OCI-LY1 (cell line): ENCODE measurements at regions not wholly inside any gene's neighbourhood (a gene's known extent, or its start where the extent isn't known, plus 50 kb on each side); places are given as distances from the start of the nearest gene placed in this dataset.
"Not testable (repeated sequence)": the region's sequence is repeated elsewhere in the genome, so short reads cannot be mapped to it uniquely, and the experiment has no call there.

Source experiments
- H2AFZ ChIP-seq: fragments of 200-600 bp; sonication (generic), shearing (Covaris generic); 2 replicates; pipeline ENCODE4 v1.6.0; 2014; ENCODE audit warnings: antibody characterized with exemption, mild to moderate bottlenecking, low read length
- H3F3A ChIP-seq: fragments of 200-600 bp; sonication (generic), shearing (Covaris generic); 2 replicates; pipeline ENCODE4 v1.6.0; 2014; ENCODE audit warnings: mild to moderate bottlenecking, antibody characterized with exemption, low read length, moderate library complexity; ENCODE audit not compliant: insufficient read depth
- H3K27ac ChIP-seq: fragments of 200-600 bp; sonication (generic); 2 replicates; pipeline ENCODE4 v1.5.1; 2014; ENCODE audit warnings: low read length, mixed run types, mild to moderate bottlenecking, low read depth; ENCODE audit not compliant: poor library complexity, severe bottlenecking
- H3K27me3 ChIP-seq: fragments of 200-600 bp; sonication (generic); 2 replicates; pipeline ENCODE4 v1.6.0; 2014; ENCODE audit warnings: antibody characterized with exemption, mild to moderate bottlenecking, low read length, moderate library complexity; ENCODE audit not compliant: insufficient read depth
- H3K36me3 ChIP-seq: fragments of 200-600 bp; sonication (generic); 2 replicates; pipeline ENCODE4 v1.6.1; 2014; ENCODE audit warnings: mild to moderate bottlenecking, antibody characterized with exemption, low read length, moderate library complexity, mixed read lengths; ENCODE audit not compliant: insufficient read depth
- H3K4me1 ChIP-seq: fragments of 200-600 bp; sonication (generic); 2 replicates; pipeline ENCODE4 v1.5.1; 2014; ENCODE audit warnings: mild to moderate bottlenecking, low read length, moderate library complexity; ENCODE audit not compliant: insufficient read depth, severe bottlenecking
- H3K4me2 ChIP-seq: fragments of 200-600 bp; sonication (generic), shearing (Covaris generic); 2 replicates; pipeline ENCODE4 v1.6.1; 2014; ENCODE audit warnings: low read length
- H3K4me3 ChIP-seq: fragments of 200-600 bp; sonication (generic); 2 replicates; pipeline ENCODE4 v1.5.1; 2014; ENCODE audit warnings: low read length, low read depth, mild to moderate bottlenecking, mixed read lengths; ENCODE audit not compliant: poor library complexity, severe bottlenecking
- H3K79me2 ChIP-seq: fragments of 200-600 bp; shearing (Covaris generic); 2 replicates; pipeline ENCODE4 v1.6.1; 2016; ENCODE audit warnings: mixed run types, low read length, mixed read lengths; ENCODE audit not compliant: insufficient read depth
- H3K9ac ChIP-seq: fragments of 200-600 bp; sonication (generic), shearing (Covaris generic); 2 replicates; pipeline ENCODE4 v1.6.1; 2014; ENCODE audit warnings: mild to moderate bottlenecking, low read length, mixed read lengths
- H3K9me2 ChIP-seq: fragments of 200-600 bp; sonication (generic), shearing (Covaris generic); 2 replicates; pipeline ENCODE4 v1.6.1; 2014; ENCODE audit warnings: low read depth, mild to moderate bottlenecking, low read length, mixed read lengths
- H3K9me3 ChIP-seq: fragments of 200-600 bp; shearing (Covaris generic); 2 replicates; pipeline ENCODE4 v1.6.1; 2014; ENCODE audit warnings: low read length, mixed read lengths
- H4K20me1 ChIP-seq: fragments of 200-600 bp; sonication (generic), shearing (Covaris generic); 2 replicates; pipeline ENCODE4 v1.6.0; 2016; ENCODE audit warnings: mild to moderate bottlenecking, low read length; ENCODE audit not compliant: insufficient read depth
- EZH2 ChIP-seq: fragments of 200-600 bp; sonication (generic), shearing (Covaris generic); IDR thresholded peaks from 2 replicates; pipeline ENCODE4 v1.8.0; 2017; ENCODE audit warnings: borderline replicate concordance, mixed run types, mild to moderate bottlenecking, antibody characterized with exemption, low read length, moderate library complexity, mixed read lengths
- TF ChIP-seq, protein P1 (sequence below): fragments of 200-600 bp; sonication (generic), shearing (Covaris generic); IDR thresholded peaks from 2 replicates; pipeline ENCODE4 v1.5.1; 2017; ENCODE audit warnings: mild to moderate bottlenecking, antibody characterized with exemption, low read length, moderate library complexity, mixed read lengths

DNA sequence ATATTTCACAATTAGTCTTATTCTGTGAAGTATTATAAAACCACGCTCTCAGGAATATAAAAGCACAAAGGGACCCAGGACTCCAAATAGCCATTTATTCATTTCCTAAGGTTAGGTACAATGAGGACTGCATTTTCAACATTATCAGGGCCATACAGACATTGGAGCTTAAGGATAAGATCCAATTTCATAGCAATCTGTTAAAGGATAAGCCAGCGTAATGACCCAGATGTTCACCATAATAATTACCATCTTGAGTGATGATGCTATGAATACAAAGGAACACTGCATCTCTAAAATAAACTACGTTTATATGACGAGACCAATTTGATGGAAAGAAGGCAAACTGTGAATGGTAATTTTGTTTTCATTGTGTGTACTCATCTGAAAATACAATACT lies 169.6 kb downstream of the USP22 start:
- H3K36me3 ChIP-seq, H4K20me1 ChIP-seq, H3F3A ChIP-seq, H3K4me1 ChIP-seq, H3K4me3 ChIP-seq, H3K9ac ChIP-seq, H3K27me3 ChIP-seq, H2AFZ ChIP-seq, H3K79me2 ChIP-seq, H3K9me2 ChIP-seq, H3K27ac ChIP-seq, H3K9me3 ChIP-seq, H3K4me2 ChIP-seq: not testable (repeated sequence)

DNA sequence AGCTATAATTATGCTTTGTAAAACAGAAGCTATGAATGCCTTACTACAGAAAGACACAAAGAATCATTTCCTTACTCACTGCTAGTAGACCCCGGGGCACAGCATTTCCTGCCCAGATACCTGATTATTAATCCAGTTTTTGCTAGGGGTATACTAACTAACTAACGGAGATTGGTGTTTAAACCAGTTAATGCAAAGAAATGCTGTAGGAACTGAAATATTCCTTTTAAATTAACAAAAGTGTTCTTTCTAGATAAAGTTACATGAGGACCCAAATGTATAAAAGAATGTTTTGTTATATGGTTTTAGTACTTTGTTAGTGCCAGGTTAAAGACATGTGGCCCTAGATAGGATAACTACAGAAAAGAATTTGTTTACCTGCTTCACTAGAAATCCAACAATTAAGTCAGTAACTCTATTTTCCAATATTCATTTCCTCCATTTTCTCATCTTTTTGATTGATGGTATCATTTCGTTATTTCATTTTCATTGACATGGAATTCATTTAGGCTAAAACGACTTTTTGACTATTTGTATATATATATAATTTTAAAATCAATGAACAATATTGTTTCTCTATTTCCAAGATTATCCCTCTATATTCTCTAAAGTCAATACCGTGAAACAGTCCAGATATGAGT lies 169.0 kb downstream of the USP22 start:
- H4K20me1 ChIP-seq, H3K4me3 ChIP-seq, H2AFZ ChIP-seq, H3K9me2 ChIP-seq, H3K36me3 ChIP-seq, H3K79me2 ChIP-seq, H3K9me3 ChIP-seq, H3K9ac ChIP-seq, H3K4me2 ChIP-seq, H3K4me1 ChIP-seq, H3K27ac ChIP-seq, H3K27me3 ChIP-seq, H3F3A ChIP-seq: not testable (repeated sequence)

DNA sequence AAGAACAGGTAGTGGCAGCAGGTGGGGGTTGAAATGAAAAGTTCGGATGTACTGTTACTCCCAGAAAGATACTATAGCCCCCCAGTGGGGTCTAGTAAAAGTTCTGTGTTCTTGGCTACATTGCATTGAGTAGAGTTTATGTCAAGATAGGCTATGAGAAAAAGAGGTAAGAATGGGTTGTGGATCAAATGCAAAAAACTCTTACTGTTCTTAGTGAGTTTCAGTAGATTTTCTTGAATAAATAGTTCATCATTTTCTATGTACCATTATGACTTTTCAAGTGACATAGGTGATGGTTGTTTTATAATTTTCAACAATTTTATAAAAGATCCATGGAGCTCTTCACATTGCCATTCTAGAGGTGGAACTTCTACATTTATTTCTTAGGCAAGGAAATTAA lies 165.4 kb downstream of the USP22 start:
- H3F3A ChIP-seq, H3K9me3 ChIP-seq, H3K9ac ChIP-seq, H2AFZ ChIP-seq, H3K36me3 ChIP-seq, H3K27ac ChIP-seq, H3K27me3 ChIP-seq, H3K4me2 ChIP-seq, H3K4me1 ChIP-seq, H3K4me3 ChIP-seq, H4K20me1 ChIP-seq, H3K79me2 ChIP-seq, H3K9me2 ChIP-seq: not testable (repeated sequence)

- Histone ChIP-seq H3K4me3 (no peak overlapping the region), H3K4me2 (no peak overlapping the region), H3K9ac (no peak overlapping the region), H3K36me3 (no peaks in the 10 kb centered on the region), H3K79me2 (no peaks in the 10 kb centered on the region), H3K4me1 (no peaks in the 10 kb centered on the region), H3K9me3 (no peaks in the 10 kb centered on the region), H3K9me2 (no peaks in the 10 kb centered on the region), H3F3A (no peaks in the 10 kb centered on the region), H4K20me1 (no peaks in the 10 kb centered on the region), H2AFZ (no peak overlapping the region), H3K27ac (no peak overlapping the region), H3K27me3 (no peaks in the 10 kb centered on the region)
- TF ChIP-seq, protein P1, sequence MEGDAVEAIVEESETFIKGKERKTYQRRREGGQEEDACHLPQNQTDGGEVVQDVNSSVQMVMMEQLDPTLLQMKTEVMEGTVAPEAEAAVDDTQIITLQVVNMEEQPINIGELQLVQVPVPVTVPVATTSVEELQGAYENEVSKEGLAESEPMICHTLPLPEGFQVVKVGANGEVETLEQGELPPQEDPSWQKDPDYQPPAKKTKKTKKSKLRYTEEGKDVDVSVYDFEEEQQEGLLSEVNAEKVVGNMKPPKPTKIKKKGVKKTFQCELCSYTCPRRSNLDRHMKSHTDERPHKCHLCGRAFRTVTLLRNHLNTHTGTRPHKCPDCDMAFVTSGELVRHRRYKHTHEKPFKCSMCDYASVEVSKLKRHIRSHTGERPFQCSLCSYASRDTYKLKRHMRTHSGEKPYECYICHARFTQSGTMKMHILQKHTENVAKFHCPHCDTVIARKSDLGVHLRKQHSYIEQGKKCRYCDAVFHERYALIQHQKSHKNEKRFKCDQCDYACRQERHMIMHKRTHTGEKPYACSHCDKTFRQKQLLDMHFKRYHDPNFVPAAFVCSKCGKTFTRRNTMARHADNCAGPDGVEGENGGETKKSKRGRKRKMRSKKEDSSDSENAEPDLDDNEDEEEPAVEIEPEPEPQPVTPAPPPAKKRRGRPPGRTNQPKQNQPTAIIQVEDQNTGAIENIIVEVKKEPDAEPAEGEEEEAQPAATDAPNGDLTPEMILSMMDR = no peak
- TF ChIP-seq EZH2 = no peak
Observed at GRCh38 chr17:20890338-20890737, 152.5 kb downstream of the USP22 start.

DNA sequence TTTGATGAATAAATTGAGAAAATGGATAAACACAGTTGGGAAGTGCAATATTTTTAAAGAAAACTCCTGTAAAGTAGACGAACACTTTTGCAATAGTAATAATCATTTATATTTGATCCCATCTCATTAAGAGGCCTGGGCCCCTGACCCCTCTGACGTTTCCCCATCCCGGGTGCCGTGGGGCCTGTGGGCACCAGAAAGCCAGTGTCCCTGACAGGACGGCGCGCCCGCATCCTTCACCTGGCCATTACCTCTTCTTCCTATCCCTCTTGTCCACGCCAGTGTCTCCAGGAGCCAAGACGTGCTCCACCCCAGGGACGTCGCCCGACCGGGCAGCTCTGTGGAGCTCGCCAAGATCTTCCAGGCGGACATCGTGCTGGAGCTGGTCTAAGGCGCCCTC lies 147.4 kb downstream of the USP22 start:
- not testable (repeated sequence) for H3F3A ChIP-seq, H3K4me2 ChIP-seq, H3K27me3 ChIP-seq, H4K20me1 ChIP-seq, H3K36me3 ChIP-seq, H3K9me3 ChIP-seq, H3K4me3 ChIP-seq, H3K9ac ChIP-seq, H3K4me1 ChIP-seq, H2AFZ ChIP-seq, H3K79me2 ChIP-seq, H3K27ac ChIP-seq, H3K9me2 ChIP-seq
